ENCODE measurements at regions not wholly inside any gene's neighbourhood (a gene's known extent, or its start where the extent isn't known, plus 50 kb on each side); places are given as distances from the start of the nearest gene placed in this dataset.

DNA sequence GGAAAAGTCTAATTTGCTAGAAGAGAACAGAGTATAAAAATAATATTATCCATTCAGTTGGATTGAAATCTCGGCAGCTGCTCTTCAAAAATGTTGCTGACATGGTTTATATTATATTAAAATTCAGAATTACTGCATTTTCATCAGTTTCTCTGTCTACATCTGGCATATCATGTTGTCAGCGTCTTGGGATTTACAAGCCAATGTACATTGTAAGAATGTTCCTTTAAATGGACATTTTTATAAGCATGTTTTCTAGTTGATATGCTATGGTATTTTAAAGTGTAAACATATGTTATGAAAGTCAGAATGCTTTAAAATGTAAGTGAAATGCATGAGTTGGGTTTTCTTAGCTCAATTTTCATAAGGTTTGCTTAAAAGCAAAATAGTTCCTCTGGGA lies 528.1 kb upstream of the CDH8 start:
- DNase-seq (ENCODE audit: low spot score): no peak

DNA sequence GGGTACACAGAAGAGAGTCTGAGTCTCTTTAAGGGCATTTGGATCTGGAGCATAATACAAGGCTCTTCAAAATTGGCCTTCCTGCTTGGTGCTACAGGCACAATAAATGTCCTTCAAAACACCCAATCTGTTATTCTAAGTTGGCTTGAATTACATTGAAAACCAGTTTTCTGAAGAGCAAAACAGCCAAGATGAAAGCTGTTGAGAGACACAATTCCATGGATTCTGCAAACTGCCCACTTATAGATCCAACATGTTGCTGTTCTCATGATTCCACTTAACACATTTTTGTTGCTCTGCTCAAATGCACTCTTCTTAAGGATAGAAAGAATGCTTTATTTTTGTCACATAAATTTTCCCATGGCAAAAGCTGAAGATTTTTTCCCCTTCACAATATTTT lies 525.9 kb upstream of the CDH8 start:
- DNase-seq (ENCODE audit: low spot score): no peak

DNA sequence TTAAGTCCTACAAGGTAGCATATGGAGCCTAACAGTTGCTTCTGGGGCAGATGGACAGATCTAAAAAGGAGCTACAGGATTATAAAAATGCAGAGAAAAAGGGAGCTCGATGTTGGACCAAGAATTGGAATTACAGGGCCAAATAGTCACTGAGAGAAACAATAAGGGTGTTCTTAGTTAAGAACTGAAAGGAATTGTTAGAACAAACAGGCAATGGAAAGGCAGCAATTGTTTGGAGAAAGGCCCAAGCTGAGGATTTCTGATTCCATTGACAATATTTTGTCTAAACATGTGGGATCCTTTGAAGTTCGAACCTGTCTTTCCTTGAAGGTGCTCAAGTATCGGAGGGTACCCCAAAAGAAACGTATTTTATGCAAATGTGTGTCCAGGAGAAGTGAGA lies 513.6 kb upstream of the CDH8 start:
- no peak for DNase-seq (ENCODE audit: low spot score)

DNA sequence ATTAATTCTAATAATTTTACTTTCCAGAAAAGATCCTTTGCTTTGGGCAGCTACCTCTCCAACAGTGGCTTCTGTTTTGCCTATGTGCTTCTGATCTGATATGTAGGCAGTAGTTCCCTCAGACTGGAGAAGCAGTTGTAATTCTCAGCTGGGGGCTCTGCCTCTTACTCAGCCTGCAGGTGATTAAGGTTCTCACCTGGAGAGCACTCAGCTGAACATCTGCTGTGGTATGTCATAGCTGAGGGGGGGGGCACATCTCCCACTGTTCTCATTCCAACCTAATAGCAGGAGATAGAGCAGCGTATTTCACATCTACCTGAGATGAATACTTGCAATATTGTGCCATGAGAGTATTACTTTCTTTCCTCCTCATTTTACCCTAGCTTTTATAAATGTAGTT lies 511.9 kb upstream of the CDH8 start:
- no peak for DNase-seq (ENCODE audit: low spot score)

DNA sequence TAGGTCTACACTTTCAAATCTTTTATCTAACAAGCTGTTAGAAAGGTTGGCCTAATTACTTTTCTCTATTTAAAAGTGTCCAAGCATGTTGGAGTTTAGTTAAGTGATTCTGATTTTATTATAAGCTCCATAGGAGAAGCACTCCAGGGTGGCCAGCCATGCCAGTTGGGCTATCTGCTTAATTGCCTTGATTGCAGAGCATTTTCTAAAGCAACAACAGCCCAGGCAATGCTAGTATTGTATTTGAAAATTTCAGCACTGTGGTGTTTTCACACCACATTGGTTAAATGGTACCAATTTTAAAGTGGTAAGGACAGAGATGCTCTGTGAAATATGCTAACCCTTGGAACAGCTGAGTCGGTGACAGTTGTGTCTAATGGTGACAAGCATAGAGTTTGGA lies 510.5 kb upstream of the CDH8 start:
- no peak for DNase-seq (ENCODE audit: low spot score)

DNA sequence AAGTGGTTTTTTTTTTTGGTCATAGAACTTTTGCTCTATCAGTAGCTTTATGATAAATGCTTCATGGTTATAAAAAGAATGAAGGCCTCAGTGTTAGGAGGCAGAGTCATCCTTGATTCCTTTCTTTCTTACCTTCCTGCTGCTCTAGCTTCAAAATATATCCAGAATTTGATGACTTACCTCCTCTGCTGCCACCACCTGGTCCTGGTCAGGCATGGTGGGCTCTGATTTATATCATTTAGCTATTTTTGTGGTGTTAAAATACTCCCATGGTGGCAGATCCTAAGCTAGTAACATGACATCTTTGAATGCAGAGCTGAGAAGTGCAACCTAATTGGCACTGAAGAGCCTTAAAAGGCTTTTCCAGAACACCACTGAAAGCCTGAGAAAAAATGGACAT lies 508.8 kb upstream of the CDH8 start:
- DNase-seq (ENCODE audit: low spot score): no peak

DNA sequence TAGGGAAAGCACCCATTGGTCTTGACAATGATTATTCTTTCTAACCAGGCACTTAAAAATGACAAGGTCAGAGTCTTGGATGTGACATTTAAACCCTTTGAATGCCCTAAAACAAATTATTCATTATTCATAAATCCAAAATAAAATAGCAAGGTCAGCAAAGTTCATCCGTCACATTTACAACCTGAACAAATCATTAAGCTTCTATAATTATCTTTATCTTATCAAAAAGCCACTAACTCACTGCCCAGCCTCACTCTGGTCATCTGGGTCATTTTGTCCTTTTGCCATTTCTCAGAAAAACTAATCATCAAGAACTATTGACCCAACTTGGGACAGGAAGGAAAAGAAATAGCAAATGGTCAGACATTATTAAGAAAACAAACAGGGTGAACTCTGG lies 507.3 kb upstream of the CDH8 start:
- no peak for DNase-seq (ENCODE audit: low spot score)

DNA sequence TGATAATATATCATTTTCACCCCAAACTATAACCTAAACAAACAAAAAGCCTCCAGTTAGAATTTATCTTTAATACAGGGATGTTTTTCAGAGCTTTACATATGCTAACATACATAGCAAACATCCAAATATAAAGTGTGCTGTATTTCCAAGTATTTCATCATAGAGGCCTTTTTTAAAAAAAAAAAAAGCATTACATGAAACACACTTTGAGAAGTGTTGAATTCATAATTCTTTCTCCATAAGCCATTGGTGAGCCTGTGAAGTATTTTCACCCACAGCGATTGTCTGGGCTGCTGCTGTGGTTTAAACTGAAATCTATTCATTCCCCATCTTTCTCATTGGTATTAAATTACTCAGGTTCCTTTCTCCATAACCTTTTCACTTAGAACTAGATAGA lies 503.4 kb upstream of the CDH8 start:
- no peak for DNase-seq (ENCODE audit: low spot score)

DNA sequence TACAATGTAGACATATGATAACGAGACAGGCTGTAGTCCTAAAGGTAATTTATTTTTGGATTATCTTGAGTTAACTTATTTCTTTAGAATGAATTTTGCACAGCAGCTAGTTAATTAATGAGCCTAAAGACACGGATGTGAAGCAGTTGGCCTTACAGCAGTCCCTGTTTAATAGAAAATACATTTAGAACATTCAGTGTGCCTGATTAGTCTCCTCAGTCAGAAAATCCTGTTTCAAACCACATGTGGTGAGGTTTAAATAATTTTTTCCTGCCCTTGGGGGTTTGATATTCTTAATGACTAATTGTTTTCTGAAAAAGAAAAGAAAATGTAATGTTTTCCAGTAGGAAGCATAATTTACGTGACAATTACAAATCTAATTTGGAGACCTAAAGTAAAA lies 494.2 kb upstream of the CDH8 start:
- DNase-seq (ENCODE audit: low spot score): no peak

DNA sequence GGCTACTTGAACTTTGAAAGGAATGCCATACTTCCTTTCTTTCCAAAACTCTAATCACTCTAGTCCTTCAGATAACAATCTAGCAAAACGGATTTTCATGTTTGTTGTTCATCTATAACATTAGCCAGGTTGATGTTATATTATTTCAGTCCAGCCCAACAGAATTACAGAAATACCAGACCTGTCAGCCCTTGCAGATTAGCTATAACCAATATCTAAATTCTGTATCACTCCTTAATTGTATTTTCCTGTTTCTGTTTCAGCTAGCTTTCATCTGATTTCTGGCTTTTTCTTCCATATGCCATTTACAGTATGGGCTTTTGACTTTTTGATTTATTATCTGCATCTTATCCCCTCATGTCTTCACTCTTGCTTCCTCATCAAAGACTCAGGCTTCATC lies 479.8 kb upstream of the CDH8 start:
- no peak for DNase-seq (ENCODE audit: low spot score)

DNA sequence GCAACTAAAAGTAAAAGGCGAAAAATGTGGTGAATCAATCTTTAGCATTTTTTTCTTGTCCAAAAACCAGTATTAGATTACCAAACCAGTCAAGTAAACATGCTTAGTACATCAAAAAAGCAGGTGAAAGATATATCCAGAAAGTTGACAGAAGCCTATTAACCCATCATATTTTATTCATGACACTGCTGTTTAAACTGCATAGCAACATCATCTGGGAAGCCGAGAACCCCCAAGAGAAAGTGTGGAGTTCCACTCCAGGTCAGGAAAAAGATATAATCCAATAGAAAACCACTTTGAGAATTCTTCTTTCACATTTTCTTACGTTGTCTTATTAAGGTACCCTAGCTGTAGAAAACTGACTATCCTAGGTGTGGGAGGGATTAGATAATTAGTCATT lies 466.8 kb upstream of the CDH8 start:
- DNase-seq (ENCODE audit: low spot score): no peak

DNA sequence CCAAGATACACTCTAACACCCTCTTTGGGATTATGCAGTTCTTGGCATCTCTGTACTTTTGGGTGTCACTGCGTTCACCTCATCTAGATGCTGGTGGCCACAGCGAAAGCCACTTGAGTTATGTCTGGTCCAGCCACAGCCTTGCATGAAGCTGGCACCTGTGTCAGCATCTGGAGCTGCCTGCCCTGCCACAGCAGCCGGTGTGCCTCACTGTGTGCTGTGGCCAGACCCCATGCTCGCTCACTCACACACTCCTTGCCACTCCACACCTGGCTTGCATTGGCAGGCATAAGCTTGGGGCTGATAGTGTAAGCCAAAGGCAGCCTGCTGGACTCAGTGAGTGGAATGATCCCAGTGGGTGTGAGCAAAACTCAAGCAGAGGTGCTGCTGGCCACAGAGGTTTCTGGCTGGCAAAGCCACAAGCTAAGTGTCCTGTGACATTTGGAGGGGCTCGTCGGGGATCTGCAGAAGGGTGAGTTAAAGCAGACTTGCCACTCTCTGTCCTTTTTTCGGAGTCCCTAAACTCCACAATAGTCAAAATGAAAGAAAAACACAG lies 442.7 kb upstream of the CDH8 start:
- no peak for DNase-seq (ENCODE audit: low spot score)

DNA sequence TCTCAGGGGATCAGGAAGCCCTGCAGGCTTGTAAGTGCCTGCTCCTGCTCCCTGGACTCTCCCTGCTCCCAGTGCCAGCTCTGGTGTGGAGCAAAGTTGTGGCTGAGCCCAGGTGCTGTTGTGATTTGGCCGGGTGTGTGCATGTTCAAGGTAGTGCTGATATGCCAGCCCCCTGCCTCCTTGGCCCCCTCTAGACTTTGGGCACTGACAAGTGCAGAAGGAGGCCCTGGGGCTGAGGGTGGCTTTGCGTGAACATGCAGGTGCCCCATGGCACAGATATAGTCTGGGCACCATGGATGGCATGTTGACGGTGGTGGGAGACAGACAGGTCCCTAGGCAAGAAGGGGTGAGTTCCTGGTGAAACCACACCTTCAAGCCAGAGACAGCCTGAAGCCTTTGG lies 441.6 kb upstream of the CDH8 start:
- no peak for DNase-seq (ENCODE audit: low spot score)

DNA sequence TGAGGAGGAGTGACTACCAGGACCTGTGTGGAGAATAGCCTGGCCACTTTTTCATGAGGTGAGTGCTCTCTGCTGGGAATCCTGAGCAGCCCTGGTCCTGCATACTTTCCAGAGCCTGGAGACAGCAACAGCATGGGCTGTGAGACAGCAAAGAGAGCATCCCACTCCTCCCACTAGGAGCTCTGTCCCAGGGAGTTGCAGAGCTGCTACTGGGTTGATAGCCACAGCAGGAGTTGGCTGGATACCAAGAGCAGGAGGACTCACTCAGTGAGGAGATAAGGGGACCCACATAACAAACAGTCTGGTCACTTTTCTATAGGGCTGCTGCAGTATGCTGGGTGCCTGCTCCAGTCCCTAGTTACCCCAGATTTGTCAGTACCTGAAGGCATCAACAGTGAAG lies 439.3 kb upstream of the CDH8 start:
- DNase-seq (ENCODE audit: low spot score): no peak

DNA sequence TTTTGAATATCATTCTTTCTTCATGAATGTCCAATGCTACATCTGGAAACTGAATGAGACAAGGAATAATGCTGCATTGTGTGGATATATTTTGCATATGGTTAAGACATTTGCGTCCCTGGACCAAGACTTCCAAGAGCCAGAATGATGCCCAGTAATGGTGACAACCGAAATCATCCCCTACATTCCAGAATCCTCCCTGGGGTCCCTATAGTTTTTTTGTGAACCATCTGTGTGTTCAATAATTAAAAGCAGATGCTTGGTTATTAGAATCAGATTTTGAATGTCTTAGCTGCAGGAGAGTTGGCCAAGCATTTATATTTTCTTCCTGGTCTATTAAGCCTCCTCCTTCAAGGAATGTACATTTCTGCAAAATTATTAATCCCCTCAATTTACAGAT lies 426.7 kb upstream of the CDH8 start:
- no peak for DNase-seq (ENCODE audit: low spot score)

DNA sequence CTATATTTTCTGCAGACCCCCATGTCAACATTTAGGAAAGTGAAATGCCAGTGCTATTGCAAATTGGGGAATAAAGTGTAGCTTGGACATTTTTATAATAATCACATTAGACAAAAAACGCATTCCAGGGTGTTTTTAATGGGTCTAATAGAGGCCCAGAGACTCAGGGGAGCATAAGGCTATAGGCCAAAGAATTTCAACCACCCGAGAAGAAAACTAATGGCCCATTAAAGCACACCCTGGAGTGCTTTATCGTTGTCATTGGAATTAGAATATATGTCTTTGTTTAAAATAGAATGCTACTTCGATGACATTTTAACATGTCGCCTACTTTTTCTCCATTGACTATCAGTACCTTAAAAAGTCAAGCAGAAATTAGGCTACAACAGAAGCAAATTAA lies 414.1 kb upstream of the CDH8 start:
- DNase-seq (ENCODE audit: low spot score): no peak

DNA sequence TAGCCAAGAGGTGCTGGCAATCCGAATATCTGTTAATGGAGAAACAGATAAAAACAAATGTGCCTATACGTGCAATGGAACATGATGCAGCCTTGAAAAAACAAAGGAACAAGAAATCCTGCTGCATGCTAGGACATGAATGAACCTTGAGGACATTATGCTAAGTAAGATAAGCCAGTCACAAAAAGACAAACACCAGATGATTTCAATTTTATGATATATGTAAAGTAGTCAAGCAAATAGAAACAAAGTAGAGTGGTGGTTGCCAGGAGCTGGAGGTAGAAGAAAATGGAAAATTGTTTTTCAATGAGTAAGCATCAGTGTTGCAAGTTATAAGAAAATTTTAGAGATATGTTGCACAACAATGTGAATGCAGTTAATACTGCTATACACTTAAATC lies 409.7 kb upstream of the CDH8 start:
- DNase-seq (ENCODE audit: low spot score): no peak

DNA sequence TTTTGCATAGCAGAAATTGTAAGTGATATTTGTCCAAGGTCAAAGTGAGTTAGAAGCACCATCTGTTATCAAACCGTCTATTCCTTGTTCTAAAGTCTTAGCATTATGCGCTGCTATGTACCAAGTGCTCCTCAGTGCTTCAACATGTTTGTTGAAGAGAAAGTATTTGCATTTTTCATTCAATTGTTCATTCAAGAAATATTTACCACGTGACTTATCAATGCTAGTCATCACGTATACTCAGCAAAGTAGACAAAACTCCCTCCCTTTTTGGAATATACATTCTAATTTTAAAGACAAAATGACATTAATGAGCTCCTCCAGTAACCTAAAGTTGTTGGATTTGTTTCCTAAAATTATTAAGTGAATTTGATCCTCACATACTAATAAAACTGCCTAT lies 388.0 kb upstream of the CDH8 start:
- DNase-seq (ENCODE audit: low spot score): no peak

DNA sequence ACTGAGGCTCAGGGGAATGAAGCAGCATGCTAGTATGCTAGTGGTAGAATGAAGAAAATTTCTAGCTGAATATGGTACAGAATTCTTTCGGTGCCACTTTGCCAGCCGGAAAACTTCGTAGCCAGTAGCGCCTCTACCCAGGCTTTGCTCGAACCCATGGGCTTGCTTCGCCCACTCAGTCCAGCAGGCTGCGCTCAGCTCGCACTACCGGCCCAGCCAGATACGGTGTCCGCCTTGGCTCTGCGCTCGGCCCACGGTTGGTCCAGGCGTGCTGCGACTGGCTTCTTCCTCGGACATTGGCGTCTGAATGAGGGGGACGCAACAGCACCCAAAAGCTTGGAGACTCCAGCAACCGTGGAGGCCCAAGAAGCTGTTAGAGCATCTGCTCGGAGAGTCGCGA lies 372.5 kb upstream of the CDH8 start:
- DNase-seq (ENCODE audit: low spot score): no peak

DNA sequence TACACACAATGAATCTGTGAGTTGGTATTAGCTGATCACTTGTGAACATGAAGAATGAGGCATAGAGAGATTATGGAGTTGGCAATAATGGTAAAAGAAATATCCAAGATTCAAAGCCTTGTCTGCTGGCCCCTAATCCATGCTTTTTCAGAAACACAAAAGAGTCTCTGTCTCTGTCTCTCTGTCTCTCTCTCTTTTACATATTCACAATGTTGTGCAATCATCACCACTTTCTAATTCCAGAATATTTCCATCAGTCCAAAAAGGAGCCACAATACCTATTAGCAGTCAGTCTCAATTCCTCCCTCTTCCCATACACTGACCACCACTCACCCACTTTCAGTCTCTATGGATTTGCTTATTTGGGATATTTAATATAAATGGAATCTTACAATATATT lies 370.1 kb upstream of the CDH8 start:
- DNase-seq (ENCODE audit: low spot score): no peak

DNA sequence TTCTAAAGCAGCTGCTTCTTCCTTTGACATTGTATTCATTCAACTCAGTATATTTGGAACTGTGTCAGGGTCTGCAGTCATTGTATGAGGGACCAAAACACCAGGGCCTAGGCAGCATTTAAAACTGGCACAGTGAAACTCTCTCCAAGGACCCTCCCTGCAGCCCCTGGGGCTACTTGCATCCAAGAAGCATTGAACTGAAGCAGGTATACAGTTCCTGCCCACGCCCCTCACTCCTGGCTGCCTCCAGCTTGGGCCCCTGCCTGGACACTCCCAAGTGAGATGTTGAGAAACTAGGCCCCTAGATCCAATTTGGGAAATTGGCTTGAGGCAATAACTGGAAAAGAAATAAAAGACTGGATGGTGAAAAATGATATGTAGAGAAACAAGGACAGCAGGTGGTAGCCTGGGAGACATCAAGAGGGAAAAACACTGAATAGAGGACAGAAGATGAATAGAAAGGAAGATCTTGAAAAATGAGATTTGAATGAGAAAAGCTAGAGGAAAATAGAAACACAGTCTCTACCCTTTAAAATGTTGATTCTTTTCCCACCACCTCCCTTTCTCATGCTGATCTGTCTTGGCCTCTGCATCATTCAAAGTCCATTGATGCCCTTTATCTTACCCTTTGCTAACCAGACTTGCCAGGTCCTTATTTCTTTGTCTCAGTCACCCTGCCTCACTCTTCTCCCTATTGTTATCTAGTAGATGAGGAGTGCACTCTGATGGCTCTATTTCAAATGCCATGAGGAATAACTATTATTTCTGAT lies 368.8 kb upstream of the CDH8 start:
- DNase-seq (ENCODE audit: low spot score): no peak

DNA sequence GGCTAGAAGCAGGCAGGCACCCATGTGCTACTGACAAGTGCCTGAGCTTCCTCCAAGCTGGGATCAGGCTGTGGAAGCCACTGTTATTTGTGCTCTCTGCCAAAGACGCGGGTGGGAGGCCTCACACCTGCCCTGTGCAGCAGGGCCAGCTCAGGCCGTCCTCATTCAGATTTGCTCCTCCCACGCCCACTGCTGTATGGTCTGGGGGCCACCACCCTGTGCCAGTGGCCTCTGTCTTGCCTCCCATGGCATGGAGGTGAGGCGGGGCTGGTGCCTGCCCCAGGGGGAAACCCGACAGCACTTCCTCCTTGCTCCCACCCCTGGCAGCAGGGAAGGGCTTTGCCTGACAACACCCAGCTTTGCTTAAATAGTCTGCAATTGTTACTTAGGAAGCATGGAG lies 356.5 kb upstream of the CDH8 start:
- DNase-seq (ENCODE audit: low spot score): no peak

DNA sequence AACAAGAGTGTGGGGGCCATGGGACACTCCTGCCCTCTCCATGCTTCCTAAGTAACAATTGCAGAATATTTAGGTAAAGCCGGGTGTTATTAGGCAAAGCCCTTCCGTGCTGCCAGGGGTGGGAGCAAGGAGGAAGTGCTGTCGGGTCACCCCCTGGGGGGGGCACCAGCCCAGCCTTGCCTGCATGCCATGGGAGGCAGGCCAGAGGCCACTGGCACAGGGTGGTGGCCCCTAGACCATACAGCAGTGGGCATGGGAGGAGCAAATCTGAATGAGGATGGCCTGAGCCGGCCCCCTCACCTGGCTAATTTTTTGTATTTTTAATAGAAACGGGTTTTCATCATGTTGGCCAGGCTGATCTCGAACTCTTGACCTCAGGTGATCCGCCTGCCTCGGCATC lies 355.7 kb upstream of the CDH8 start:
- DNase-seq (ENCODE audit: low spot score): no peak

DNA sequence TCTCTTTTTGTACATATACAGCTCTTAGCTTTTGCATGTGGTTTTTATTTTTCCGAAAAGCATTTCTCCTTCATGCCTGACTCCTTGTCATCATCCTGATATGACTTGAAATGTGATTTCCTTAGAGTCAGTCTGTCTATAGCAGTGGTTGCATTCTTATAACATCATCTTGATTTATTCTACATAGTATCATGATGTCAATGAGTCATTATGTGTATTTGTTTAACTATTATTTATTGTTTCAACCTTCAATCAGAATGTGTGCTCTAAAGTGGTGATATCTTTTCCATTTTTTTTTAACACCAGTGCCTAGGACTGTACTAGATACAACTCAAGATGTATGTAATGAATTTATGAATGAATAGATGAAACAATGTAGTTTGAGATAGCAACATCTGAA lies 354.9 kb upstream of the CDH8 start:
- no peak for DNase-seq (ENCODE audit: low spot score)

DNA sequence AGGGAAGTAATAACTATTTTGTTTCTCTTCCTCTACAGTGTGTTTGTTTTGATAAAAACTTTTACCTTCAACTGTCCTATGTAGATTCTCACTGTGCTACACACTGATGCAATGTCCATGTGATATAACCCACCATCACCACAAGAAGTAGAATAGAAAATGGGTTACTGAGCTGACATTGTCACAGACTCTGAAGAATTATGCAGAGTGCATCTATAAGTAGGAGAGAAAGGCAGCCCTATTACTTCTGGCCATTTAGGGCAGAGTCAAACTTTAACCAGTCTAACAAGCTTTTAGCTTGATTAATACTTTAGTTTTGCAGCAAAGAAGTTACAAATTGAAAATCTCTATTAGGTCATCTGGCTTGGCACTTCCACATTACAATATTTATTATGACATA lies 354.0 kb upstream of the CDH8 start:
- DNase-seq (ENCODE audit: low spot score): no peak

Data from hematopoietic multipotent progenitor cell treated with erythropoietin and hydrocortisone succinate and interleukin-3 and kit ligand, for 17 days (in vitro differentiated cells).